GM19239 (cell line): ENCODE measurements at regions not wholly inside any gene's neighbourhood (a gene's known extent, or its start where the extent isn't known, plus 50 kb on each side); places are given as distances from the start of the nearest gene placed in this dataset.
"Not testable (repeated sequence)": the region's sequence is repeated elsewhere in the genome, so short reads cannot be mapped to it uniquely, and the experiment has no call there.

Experiments used
- DNase-seq: peaks from one replicate; pipeline ENCODE4 v3.0.0; 2011; ENCODE audit warnings: low spot score; ENCODE audit not compliant: insufficient read length
- FAIRE-seq: peaks from 2 replicates; lab custom pipeline; 2011; peaks lifted over from hg19 to GRCh38; lab: Jason Lieb, UNC

GRCh38 chr12:42944516-42944915, 355.0 kb upstream of the PRICKLE1 start:
- DNase-seq (no peak), FAIRE-seq (no peak)

- DNase-seq, result no peak
- no peak for FAIRE-seq
Observed at GRCh38 chr12:42936991-42937390, 347.4 kb upstream of the PRICKLE1 start.

- FAIRE-seq (no peak), DNase-seq (no peak)
Observed at GRCh38 chr12:42936260-42936659, 346.7 kb upstream of the PRICKLE1 start.

- FAIRE-seq, result no peak
- DNase-seq, result no peak
Observed at GRCh38 chr12:42935756-42936155, 346.2 kb upstream of the PRICKLE1 start.

- FAIRE-seq (no peak), DNase-seq (no peak)
Observed at GRCh38 chr12:42935090-42935489, 345.5 kb upstream of the PRICKLE1 start.

DNA sequence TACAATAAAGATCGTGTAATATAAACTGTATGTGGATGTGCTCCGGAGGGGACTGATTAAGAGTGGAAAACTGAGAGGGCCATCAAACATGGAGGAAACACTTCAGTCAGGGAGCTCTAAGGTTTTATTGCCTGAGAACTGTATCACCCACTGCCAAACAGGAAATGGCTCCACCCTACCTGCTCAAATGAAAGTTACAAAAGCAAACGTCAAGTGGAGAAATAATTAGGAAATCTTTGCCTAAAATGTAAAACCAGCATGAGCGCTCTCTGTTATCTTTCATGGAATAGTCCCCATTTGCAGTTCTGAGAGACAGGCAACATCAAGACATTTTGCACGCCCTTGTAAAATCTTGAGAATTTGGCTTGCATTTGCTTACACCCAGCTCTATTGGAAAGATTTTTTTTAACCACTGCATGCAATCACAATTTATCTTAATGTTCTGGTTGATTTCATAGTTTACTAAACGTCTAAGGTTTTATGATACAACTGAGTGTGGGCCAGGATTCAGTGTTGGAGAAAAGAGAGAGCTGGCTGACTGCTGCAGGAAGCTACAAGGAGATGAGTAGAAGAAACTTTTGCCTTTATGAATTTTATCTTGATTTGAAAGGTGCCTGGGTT, 344.0 kb upstream of the PRICKLE1 start:
- DNase-seq, result no peak
- FAIRE-seq, result no peak

GRCh38 chr12:42932936-42933335, 343.4 kb upstream of the PRICKLE1 start:
- DNase-seq, result no peak
- no peak for FAIRE-seq

DNA sequence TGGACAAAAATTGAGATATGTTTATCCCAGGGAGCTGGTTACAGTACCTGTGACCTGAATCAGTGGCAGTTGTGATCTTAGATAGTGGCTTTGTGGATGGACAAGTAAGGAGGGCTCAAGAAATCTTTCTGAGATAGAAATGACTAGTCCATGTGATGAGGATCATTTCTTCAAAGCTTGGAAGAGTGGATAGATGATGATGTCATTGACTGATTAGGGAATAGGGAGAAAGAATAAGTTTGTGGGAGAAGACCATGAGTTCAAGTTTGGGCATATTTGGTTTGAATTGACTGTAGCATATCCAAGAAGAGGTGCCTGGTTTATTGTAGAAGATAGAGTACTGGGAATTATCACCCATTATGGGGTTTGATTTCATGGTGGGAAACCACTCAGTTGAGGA, 336.7 kb upstream of the PRICKLE1 start:
- FAIRE-seq (no peak), DNase-seq (no peak)

- no peak for FAIRE-seq
- DNase-seq, result no peak
Observed at GRCh38 chr12:42924482-42924881, 334.9 kb upstream of the PRICKLE1 start.

GRCh38 chr12:42923583-42923982, 334.0 kb upstream of the PRICKLE1 start:
- FAIRE-seq (no peak), DNase-seq (no peak)

GRCh38 chr12:42923156-42923555, 333.6 kb upstream of the PRICKLE1 start:
- FAIRE-seq, result no peak
- DNase-seq, result no peak

DNA sequence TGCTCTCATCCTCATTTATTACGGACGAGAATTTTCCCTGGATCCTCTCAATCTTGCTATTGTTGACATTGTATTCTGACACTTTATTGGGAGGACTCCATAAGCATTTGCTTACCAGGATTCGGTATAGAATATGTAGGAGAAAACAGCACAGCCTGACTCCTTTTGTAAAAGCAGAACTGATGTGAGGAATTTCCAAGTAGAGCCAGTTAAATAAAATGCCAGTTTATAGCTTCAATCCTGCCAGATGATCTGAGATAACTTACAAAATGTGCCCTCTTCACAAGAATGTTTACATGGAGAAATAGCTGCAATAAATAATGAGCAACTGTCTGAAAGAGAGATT, 332.9 kb upstream of the PRICKLE1 start:
- DNase-seq (no peak), FAIRE-seq (no peak)

DNA sequence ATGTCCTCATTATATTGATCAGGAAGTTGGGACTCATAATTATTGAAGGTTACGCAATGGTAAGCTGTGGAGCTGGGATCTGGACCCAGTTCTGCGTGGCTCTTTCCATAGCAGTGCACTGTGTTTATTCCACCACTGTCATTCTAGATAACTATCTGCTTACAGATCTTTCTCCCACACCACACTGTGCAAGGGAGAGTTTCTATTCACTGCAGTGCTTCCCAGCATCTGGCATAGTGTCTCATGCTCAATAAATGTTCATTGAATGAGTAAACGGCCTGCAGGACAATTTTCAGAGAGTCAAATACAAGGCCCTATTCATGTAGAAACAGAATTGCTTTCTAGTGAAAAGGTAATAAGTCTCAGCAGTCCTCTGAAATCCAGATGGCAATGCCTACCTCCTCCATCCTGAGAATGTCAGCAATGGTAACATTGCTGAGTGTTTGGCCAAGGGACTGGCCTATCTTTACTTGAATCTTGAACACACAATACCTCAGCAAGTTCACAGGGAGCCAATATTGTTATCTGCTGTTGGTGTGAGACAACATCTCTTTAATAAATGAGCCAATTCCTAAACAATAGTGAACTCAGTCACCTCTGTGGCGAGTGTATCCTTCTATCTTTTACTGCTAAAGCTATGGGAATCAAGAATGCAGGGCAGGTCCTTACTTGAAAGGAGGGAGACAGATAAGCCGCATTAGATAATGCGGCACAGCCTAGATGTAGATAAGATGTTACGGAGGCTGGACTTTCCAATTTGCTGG, 332.4 kb upstream of the PRICKLE1 start:
- FAIRE-seq (no peak), DNase-seq (no peak)

GRCh38 chr12:42919691-42920090, 330.1 kb upstream of the PRICKLE1 start:
- DNase-seq, result no peak
- FAIRE-seq, result no peak

- DNase-seq (no peak), FAIRE-seq (no peak)
Observed at GRCh38 chr12:42918443-42918842, 328.9 kb upstream of the PRICKLE1 start.

- DNase-seq (no peak), FAIRE-seq (no peak)
Observed at GRCh38 chr12:42916143-42916542, 326.6 kb upstream of the PRICKLE1 start.

- FAIRE-seq (no peak), DNase-seq (no peak)
Observed at GRCh38 chr12:42915426-42915825, 325.9 kb upstream of the PRICKLE1 start.

- DNase-seq, result no peak
- FAIRE-seq, result no peak
Observed at GRCh38 chr12:42912367-42912766, 322.8 kb upstream of the PRICKLE1 start.

DNA sequence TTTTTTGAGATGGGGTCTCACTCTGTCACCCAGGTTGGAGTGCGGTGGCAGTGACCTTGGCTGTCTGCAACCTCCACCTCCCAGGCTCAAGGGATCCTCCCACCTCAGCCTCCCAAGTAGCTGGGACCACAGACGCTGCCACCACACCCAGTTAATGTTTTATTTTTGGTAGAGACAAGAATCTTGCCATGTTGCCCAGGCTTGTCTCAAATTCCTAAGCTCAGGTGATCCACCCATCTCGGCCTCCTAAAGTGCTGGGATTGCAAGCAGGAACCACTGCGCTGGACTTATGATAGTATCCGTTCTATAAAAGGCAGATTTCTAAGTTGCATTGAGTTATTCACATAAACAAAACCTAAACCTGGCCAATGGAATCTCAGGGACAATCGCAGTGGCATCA, 321.1 kb upstream of the PRICKLE1 start:
- DNase-seq (no peak), FAIRE-seq (no peak)

- DNase-seq (no peak), FAIRE-seq (no peak)
Observed at GRCh38 chr12:42908712-42909111, 319.2 kb upstream of the PRICKLE1 start.

DNA sequence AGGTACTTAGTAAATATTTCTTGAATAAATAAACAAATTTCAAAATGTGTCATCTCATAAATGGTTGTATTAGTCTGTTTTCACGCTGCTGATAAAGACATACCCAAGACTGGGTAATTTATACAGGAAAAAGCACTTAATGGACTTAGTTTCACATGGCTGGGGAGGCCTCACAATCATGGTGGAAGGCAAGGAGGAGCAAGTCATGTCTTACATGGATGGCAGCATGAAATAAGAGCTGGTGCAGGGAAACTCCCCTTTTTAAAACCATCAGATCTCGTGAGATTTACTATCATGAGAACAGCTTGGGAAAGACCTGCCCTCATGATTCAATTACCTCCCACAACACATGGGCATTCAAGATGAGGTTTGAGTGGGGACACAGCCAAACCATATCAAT, 317.3 kb upstream of the PRICKLE1 start:
- not testable (repeated sequence) for DNase-seq, FAIRE-seq

- FAIRE-seq (no peak), DNase-seq (no peak)
Observed at GRCh38 chr12:42905419-42905705, 315.8 kb upstream of the PRICKLE1 start.
